Amniotic epithelial cell (primary cell): ENCODE measurements at regions not wholly inside any gene's neighbourhood (a gene's known extent, or its start where the extent isn't known, plus 50 kb on each side); places are given as distances from the start of the nearest gene placed in this dataset.
"Not testable (repeated sequence)": the region's sequence is repeated elsewhere in the genome, so short reads cannot be mapped to it uniquely, and the experiment has no call there.

ENCODE experiments used
- DNase-seq: peaks from one replicate; pipeline ENCODE4 v3.0.0-alpha.2; 2010; ENCODE audit warnings: low read depth

DNA sequence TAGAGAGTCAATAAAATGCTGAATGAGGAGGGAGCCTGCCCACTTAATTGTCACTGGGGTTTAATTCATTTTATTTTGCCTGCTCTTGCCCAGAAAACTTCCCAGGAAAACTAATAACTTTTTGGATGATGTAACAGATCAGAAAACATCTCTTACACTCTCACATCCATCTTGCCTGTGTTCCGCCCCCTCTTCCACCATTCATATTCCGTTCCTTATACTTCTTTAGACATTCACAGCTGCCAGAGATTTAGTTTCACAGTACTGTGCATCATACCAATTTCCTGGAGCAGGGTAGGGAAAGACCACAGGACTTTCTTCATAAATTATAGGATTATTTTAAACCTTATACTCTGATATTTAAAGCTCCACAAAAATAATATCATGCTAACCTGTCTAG lies 776.1 kb upstream of the SOX11 start:
- DNase-seq: no peak

DNA sequence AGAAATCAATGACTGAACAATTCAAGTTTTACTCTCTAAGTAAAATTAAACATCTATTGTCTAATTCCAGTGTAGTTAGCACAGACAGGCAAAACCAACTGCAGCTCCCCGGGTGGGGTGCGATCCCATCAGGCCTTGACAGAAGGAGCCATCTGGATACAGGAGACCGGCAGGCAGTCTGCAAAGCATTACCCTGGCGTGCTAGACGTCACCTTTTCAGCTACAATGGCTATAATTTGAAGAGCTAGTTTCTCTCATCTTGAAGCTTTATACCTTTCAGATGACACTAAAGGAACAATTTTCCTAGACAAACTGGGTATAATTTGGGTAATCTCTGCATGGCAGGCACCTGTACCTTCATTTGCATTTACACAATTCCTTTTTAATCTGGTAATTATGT lies 761.5 kb upstream of the SOX11 start:
- no peak for DNase-seq

DNA sequence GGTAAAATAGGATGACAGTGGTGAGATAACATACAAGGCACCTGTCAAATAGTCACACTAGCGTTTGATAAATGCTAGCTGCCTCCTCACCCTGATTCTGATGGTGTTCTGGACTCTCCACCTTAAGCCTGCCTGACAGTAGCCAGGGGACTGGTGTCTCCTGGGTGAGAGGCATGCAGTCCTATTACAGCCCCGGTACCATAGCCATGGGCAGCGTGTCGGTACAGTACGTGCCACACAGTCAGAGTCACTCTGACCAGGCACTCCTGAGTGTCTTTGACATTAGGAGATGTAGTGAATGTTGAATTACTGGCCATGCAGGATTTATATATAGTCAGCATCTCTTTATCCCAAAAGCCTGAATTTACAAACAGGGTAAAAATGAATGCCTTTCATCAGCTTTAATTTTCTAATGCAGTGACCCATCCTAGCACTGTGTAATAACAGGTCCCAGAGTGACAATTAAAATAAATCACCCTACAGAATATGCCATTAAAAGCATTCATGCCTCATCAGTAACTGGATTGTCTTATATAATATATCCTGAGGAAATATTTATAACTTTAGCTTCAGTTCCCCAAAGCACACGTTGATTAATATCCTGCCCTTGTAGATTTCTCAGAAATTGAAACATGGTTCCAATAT lies 760.3 kb upstream of the SOX11 start:
- DNase-seq: no peak

DNA sequence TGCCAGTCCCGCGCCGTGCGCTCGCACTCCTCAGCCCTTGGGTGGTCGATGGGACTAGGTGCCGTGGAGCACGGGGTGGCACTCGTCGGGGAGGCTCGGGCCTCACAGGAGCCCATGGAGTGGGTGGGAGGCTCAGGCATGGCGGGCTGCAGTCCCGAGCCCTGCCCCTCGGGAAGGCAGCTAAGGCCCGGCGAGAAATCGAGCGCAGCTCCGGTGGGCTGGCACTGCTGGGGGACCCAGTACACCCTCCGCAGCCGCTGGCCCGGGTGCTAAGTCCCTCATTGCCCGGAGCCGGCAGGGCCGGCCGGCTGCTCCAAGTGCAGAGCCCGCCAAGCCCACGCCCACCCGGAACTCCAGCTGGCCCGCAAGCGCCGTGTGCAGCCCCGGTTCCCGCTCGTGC lies 756.9 kb upstream of the SOX11 start:
- not testable (repeated sequence) for DNase-seq

DNA sequence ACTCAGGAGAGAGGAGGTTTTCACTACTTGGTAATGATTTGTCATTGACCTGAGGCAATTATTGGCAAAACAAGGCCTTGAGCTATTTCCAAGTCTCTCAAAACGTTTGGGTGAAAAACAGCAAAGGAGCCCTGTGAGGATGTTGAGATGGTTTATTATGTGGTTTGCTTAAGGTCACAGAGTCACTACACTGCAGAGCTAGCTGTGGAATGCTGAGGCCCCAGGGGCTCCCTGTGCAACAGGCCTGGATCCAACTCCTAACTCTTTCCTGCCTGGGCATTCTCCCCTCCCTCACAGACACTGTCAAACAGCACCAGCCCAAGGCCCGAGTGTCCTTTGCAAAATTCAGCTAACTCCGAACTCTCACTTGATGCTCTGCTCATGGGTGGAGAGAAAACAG lies 754.6 kb upstream of the SOX11 start:
- DNase-seq: no peak

DNA sequence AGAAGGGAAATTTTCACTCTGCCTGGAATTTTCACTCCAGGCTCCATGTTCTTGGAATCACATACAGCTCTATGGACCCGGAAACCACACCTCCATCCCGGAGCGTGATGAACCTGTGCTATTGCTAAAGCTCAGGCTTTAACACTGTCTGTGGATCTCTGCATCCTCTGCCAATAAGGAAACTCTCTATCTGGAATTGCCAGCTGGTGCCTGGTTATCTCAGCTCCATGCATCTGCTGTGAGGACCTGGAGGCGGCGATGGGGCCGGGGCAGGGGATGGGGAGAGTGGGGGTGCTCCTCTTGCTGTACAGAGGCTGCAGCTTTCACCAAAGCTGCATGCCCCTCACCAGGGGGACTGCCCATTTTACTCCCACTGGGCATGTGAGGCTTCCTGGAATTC lies 754.0 kb upstream of the SOX11 start:
- no peak for DNase-seq

DNA sequence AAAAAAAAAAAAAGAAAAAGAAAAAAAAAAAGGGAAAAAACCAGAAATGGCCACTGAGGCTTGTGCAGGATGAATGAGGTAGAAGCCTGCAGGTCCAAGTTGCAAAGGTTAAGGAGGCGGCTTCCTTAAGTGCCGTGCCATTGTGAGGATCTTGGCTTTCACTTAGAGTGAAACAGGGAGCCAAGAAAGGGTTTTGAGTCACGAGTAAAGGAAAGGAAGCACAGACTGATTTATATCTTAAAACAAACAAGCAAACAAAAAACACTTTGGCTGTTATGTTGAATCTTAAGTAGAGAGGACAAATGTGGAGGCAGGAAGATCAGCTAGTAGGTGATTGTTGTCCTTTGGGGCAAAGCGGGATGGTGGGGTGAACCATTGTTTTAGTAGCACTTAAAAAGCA lies 749.7 kb upstream of the SOX11 start:
- DNase-seq: no peak

DNA sequence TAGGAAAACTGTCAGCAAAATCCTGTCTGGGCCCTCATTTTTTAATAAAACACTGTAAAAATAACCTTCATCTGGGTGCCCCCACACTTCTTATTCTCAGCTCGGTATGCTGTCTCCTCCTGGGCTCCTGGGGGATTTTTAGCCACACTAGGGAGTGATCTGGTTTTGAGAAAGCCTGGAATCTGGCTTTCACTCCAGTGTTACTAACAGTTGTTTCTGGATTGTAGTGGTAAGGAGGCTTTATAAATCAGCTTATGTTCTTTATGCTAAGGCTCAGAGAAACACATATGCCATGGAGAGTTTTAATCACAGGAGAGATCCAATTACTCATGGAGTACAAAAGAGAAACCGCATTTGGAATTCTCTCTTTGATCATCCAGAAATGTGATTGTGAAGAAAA lies 744.3 kb upstream of the SOX11 start:
- no peak for DNase-seq

DNA sequence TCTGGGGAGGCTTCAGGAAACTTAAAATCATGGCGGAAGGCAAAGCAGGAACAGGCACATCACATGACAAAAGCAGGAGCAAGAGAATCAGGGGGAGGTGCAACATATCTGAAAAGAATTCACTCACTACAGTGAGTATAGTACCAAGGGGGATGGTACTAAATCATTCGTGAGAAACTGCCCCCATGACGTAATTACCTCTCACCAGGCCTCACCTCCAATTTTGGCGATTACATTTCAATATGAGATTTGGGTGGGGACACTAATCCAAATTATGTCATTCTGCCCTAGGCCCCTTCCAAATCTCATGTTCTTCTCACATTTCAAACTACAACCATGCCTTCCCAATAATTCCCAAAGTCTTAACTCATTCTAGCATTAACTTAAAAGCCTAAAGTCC lies 740.8 kb upstream of the SOX11 start:
- DNase-seq: no peak

DNA sequence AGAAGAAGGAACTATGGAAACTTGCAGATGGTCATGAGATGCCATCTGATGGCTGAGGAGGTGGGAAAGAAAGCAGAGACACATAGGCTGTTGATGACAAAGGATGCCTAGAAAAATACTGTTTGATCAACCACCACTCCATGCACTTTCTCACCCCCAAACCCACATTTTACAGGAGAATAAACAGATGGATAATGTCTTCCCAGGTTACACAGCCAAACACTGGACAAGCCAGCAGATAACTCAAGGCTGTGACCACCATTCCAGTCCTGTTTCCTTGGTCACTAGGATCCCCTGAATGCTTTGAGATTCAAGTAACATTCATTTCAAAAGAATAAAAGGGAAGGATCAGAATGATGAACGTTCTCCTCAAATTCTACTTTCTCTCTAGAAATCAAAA lies 733.0 kb upstream of the SOX11 start:
- no peak for DNase-seq

DNA sequence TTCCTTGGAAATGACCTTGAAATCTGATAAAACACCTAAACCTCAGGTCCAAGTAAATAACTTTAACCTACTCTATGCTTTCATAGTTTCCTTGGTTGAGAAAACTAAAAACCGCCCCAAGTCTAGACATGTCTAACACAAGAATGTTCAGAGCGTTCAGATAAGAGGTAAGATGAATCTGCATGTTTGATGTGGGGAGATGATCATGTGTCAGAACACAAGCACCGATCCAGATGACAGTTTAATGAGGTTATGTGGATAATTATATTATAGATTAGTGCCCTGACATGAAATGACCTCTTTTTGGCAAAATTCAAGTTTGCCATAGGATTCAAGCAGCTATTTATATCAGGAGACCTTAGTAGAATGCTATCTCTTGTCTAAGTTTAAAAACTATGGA lies 729.8 kb upstream of the SOX11 start:
- DNase-seq: no peak

DNA sequence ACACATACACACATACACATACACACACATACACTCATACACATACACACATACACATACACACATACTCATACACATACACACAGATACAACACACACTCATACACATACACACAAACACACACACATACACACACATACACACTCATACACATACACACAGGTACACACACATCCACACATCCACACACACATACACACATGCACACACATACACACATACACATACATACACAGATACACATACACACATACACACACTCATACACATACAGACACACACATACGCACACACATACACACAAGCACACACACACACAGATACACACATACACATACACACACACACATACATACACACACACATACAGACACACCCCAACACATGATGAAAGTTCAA lies 729.1 kb upstream of the SOX11 start:
- DNase-seq: no peak

DNA sequence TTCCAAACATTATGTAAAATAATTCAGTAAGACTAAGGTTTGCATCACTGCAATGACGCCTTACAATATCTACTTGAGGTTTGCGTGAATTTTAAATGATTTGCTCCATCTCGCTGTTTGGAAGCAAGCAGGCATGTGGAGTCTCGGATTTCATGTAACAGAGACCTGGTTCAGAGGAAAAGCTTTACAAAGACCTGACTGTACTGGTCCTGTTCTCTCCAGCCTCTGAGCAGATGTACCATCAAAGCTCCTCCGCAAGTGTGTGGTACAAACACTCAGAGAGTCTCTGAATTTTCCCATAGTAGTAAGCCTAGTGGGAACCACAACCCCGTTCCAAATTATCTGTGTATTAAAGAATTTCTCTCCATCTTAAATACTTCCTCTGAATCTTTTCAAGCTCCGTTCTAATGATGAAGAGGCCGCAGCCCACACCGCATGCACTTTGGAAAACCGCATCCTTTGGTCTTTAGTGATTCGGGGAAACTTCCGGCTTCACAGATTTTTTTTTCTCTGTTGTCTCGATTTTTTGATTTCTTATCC lies 728.1 kb upstream of the SOX11 start:
- DNase-seq: no peak

DNA sequence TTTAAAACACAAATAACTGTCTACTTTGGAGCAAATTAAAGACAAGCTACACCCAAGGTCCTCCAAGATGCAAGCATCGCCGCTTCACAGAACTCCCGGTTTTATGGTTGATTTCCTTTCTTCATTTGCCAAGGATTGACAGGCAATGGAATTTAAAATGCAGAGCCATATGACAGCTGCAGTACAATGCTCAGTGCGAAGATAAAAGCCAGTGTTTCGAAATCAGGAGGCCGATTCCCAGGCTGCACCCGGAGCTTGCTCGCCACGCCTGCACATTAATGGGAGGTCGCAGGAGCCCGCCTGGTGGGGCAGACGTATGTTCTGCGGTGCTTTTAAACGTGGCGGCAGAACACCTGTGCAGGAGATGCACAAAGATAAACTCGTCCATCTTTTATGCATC lies 727.6 kb upstream of the SOX11 start:
- no peak for DNase-seq

DNA sequence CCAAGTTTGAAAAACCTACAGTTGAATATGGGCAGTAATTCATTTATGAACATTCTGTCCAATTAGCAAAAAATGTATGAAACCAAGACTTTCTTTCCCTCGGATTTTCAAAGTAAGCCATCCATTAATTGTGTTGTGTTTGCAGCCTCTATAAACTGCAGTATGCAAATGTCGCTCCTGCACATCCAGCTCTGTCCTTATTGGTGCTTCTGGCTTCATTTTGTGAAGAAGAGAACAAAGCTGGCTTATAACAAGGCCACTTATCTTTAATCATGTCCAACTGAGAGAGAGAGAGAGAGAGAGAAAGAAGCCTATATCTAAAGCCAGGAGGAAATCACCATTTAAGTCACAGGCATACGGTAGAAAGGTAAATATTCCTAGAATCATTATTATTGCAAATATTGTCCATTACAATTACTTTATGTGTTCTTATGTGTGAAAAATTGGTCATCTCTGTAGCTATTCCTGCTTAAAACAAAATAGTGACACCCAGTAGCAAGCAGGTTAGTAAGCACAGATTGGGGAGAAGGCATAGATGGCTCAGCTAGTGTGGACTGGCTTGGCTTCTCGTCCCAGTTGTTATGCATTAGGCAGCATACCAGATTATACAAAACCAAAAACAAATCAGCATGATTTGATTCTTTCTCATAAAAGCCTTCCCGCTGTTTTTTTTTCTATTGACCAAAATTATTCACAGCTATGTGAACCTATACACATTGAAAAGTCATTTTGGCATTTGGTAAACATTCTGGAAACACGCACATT lies 726.4 kb upstream of the SOX11 start:
- no peak for DNase-seq

DNA sequence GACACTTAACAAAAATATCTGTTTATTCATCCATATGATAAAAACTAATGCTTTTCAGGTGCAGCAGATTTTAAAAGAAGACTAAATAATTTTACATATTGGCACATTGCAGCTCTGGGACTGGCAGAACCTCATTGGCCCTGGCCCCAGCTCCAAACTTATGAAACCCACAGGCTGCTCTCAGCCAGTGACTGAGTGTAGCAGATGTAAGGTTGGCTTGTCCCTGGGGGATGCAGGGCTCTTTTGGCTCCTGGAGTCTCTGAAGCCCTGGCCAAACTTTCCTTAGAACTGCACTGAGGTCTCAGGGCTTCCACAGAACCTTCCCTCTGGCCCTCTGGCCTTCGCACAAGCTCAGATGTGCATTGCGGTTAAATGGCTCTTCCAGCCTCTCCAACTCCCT lies 725.0 kb upstream of the SOX11 start:
- no peak for DNase-seq

DNA sequence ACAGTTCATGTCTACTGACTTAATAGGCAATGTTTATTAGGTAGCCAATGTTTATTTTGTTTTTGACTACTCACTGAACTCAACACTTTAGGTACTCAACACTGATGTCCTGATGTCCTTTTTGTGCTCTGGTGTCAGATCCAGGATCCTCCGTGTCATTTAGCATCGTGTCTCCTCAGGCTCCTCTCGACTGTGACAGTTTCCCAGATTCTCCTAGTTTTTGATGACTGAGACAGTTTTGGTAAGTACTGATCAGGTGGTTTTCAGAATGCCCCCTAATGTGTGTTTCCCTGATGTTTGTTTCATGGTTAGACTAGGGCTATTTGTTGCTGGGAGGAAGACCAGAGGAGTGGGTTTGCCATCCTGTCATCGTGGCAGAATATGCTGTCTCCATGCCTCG lies 719.7 kb upstream of the SOX11 start:
- no peak for DNase-seq

DNA sequence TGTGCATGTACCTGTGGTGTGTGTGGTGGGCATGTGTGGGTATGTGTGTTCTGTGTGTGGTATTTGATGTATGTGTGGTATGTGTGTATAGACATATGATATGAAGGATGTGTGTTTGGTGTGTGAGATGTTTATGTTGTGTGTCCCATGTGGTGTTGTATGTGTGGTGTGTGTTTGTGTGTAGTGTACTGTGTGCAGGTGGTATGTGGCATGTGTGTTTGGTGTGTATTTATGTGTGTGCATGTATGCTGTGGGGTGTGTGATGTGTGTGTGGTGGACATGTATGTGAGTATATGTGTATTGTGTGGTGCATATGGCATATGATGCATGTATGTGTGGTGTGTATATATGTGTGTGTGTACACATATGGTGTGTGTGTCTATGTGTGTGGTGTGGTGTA lies 718.8 kb upstream of the SOX11 start:
- no peak for DNase-seq

DNA sequence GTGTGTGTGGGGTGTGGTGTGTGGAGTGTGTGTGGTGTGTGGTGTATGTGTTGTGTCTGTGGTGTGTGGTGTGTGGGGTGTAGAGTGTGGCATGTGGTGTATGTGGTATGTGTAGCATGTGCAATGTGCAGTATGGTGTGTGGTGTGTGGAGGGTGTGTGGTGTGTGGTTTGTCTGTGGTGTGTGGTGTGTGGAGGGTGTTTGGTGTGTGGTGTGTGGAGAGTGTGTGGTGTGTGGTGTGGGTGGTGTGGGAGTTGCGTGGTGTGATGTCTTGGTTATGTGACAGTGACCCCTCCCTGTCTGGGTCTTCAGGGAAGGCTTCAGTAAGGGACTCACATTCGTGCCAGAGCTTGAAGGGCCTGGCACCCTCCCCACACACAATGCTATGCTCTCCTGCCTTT lies 718.2 kb upstream of the SOX11 start:
- DNase-seq: no peak

DNA sequence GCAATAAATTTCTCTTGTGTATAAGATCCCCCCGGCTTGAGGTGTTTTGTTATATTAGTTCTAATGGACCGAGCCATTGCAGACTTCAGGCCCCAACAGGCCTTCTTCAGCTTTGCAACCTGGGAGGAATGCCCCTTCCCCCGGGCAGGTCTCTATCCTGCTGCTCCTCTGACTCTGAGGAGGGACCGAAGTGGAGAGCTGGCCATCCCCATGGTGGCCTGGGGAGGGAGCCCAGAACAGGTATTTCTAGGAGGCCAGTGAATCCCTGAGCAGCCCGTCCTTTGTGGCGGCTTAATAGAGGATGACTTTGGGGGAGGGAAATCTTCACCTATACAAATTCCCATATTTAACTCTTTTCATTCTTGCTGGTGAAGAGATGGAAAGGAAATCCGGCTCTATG lies 715.8 kb upstream of the SOX11 start:
- no peak for DNase-seq

DNA sequence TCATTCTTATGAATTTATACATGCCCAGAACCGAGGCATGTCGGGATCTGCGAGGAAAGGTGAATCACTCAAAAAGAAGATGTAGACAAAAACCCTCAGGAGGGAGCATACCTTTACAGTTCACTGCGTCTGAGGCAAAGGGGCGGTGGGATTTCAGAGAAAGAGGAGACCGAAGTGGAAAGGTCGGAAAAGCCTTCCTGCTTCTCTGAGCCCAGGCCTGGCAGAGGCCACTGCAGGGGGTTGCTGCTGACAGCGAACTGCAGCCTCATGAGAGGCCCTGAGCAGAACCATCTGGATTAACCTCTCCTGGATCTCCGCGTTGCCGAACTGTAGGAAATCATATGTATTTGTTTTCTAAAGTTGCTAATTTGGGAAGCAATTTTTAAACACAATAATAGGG lies 713.1 kb upstream of the SOX11 start:
- no peak for DNase-seq

DNA sequence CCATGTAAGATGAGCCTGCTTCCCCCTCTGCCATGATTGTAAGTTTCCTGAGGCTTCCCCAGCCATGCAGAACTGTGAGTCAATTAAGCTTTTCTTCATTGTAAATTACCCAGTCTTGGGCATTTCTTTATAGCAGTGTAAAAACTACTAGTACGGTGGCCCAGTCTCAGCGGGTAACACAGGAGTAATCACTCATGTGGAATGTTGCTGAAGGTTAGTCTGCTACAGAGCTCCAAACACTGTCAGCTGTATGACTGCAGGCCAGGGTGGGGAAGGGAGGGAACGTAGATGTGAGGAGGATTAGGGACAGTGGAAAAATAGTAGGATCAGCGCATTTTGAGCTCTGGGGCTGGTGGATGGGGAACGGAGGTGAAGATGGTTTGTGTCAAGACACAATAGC lies 711.2 kb upstream of the SOX11 start:
- no peak for DNase-seq

DNA sequence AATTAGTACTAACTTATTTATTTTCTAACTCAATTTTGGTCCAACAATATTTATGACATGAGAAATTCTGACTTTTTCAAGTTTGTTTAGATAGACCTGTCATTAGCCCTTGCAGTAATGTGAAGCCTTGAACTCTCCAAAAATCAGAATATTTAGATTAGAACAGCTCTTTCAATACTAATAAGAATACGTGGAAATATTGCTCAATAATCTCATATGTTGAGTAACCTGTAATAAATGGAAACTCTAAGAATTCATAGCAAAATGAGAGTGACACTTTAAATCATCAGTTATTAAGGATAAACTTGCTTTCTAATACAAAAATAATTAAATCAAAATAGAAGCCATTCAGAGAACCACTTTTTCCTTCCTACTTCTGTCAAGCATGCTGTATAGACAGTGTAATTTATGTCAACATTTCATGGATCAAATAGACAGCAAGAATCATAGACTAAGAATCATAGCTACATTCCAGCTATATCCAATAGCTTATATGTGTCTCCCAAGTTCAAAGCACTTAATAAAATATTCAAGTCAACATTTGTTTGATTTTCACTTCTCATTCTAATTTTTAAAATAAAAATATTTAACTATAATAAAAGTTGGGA lies 710.3 kb upstream of the SOX11 start:
- no peak for DNase-seq
